ENCODE measurements at regions not wholly inside any gene's neighbourhood (a gene's known extent, or its start where the extent isn't known, plus 50 kb on each side); places are given as distances from the start of the nearest gene placed in this dataset.
"Not testable (repeated sequence)": the region's sequence is repeated elsewhere in the genome, so short reads cannot be mapped to it uniquely, and the experiment has no call there.

- Mint-ChIP-seq H3K27ac (peak overlapping the region; percentile 54), H3K27me3 (ENCODE audit: insufficient read depth) (no peaks in the 10 kb centered on the region), H3K4me3 (no peak overlapping the region), H3K36me3 (ENCODE audit: low read depth) (peaks cover 8% of the 10 kb centered on the region), H3K9me3 (peaks cover 19% of the 10 kb centered on the region), H3K4me1 (peaks cover 35% of the 10 kb centered on the region)
- TF ChIP-seq CTCF (conservative IDR thresholded peaks at IDR 0.05) = peak; percentile 80
- no peak overlapping the region for H3K4me3 ChIP-seq (ENCODE audit: low read length)
- DNase-seq = peak; percentile 82
- WGBS, 2 experiments (ENCODE audit: insufficient coverage in 1 of 2, insufficient read length in 1 of 2) = 79 to 86% methylated on average over 1 to 4 of the region's 4 CpGs
- no peak overlapping the region for H3K27ac ChIP-seq (ENCODE audit: low read depth, low read length)
- peaks cover 3% of the 10 kb centered on the region for H3K4me1 ChIP-seq (ENCODE audit: control insufficient read depth, insufficient read depth, low read length)
- H3K27me3 ChIP-seq (ENCODE audit: control insufficient read depth, insufficient read depth, low read length, poor library complexity, severe bottlenecking) = no peaks in the 10 kb centered on the region
- no peak overlapping the region for H3K9ac ChIP-seq (ENCODE audit: extremely low read depth, low read length, poor library complexity, severe bottlenecking)
- H3K36me3 ChIP-seq (ENCODE audit: control insufficient read depth, insufficient read depth, low read length) = no peaks in the 10 kb centered on the region
- peaks cover 7% of the 10 kb centered on the region for H3K9me3 ChIP-seq (ENCODE audit: control insufficient read depth, low read length)
Measured at GRCh38 chr10:64115908-64116643, 594.9 kb downstream of the REEP3 start.

GRCh38 chr10:64116707-64117106 lies 595.5 kb downstream of the REEP3 start:
- Mint-ChIP-seq H3K27me3 (ENCODE audit: insufficient read depth) (no peaks in the 10 kb centered on the region), H3K27ac (peak overlapping the region; percentile 54), H3K9me3 (peaks cover 22% of the 10 kb centered on the region), H3K4me3 (no peak overlapping the region), H3K36me3 (ENCODE audit: low read depth) (peaks cover 8% of the 10 kb centered on the region), H3K4me1 (peaks cover 35% of the 10 kb centered on the region)
- Histone ChIP-seq H3K27me3 (ENCODE audit: control insufficient read depth, insufficient read depth, low read length, poor library complexity, severe bottlenecking) (no peaks in the 10 kb centered on the region), H3K9me3 (ENCODE audit: control insufficient read depth, low read length) (peaks cover 7% of the 10 kb centered on the region), H3K9ac (ENCODE audit: extremely low read depth, low read length, poor library complexity, severe bottlenecking) (no peak overlapping the region), H3K27ac (ENCODE audit: low read depth, low read length) (no peak overlapping the region), H3K4me3 (ENCODE audit: low read length) (no peak overlapping the region), H3K36me3 (ENCODE audit: control insufficient read depth, insufficient read depth, low read length) (no peaks in the 10 kb centered on the region), H3K4me1 (ENCODE audit: control insufficient read depth, insufficient read depth, low read length) (peaks cover 3% of the 10 kb centered on the region)
- no peak for TF ChIP-seq CTCF (conservative IDR thresholded peaks at IDR 0.05)
- 67 to 78% methylated on average over 1 of the region's 1 CpG for WGBS, 2 experiments (ENCODE audit: insufficient coverage in 1 of 2, insufficient read length in 1 of 2)
- peak; percentile 43 for DNase-seq

- H3K4me1 Mint-ChIP-seq = peaks cover 30% of the 10 kb centered on the region
- DNase-seq = no peak
- H3K4me3 Mint-ChIP-seq = no peak overlapping the region
- H3K27ac Mint-ChIP-seq = no peak overlapping the region
- peaks cover 8% of the 10 kb centered on the region for H3K36me3 Mint-ChIP-seq (ENCODE audit: low read depth)
- H3K9me3 ChIP-seq (ENCODE audit: control insufficient read depth, low read length) = peaks cover 7% of the 10 kb centered on the region
- WGBS, 2 experiments (ENCODE audit: insufficient coverage in 1 of 2, insufficient read length in 1 of 2) = 88 to 97% methylated on average over 2 of the region's 2 CpGs
- no peak overlapping the region for H3K9ac ChIP-seq (ENCODE audit: extremely low read depth, low read length, poor library complexity, severe bottlenecking)
- H3K27me3 ChIP-seq (ENCODE audit: control insufficient read depth, insufficient read depth, low read length, poor library complexity, severe bottlenecking) = no peaks in the 10 kb centered on the region
- no peak for TF ChIP-seq CTCF (conservative IDR thresholded peaks at IDR 0.05)
- no peaks in the 10 kb centered on the region for H3K36me3 ChIP-seq (ENCODE audit: control insufficient read depth, insufficient read depth, low read length)
- no peak overlapping the region for H3K27ac ChIP-seq (ENCODE audit: low read depth, low read length)
- peaks cover 29% of the 10 kb centered on the region for H3K9me3 Mint-ChIP-seq
- no peaks in the 10 kb centered on the region for H3K27me3 Mint-ChIP-seq (ENCODE audit: insufficient read depth)
- H3K4me1 ChIP-seq (ENCODE audit: control insufficient read depth, insufficient read depth, low read length) = peaks cover 3% of the 10 kb centered on the region
- no peak overlapping the region for H3K4me3 ChIP-seq (ENCODE audit: low read length)
Measured at GRCh38 chr10:64118736-64119135, 597.5 kb downstream of the REEP3 start.

- not testable (repeated sequence) for H3K27me3 Mint-ChIP-seq (ENCODE audit: insufficient read depth); H3K36me3 Mint-ChIP-seq (ENCODE audit: low read depth); H3K27ac Mint-ChIP-seq; DNase-seq; H3K36me3 ChIP-seq (ENCODE audit: control insufficient read depth, insufficient read depth, low read length); H3K9me3 ChIP-seq (ENCODE audit: control insufficient read depth, low read length); H3K27me3 ChIP-seq (ENCODE audit: control insufficient read depth, insufficient read depth, low read length, poor library complexity, severe bottlenecking); H3K4me3 Mint-ChIP-seq; H3K9ac ChIP-seq (ENCODE audit: extremely low read depth, low read length, poor library complexity, severe bottlenecking); H3K4me1 ChIP-seq (ENCODE audit: control insufficient read depth, insufficient read depth, low read length); H3K27ac ChIP-seq (ENCODE audit: low read depth, low read length)
- Mint-ChIP-seq H3K4me1 (peaks cover 18% of the 10 kb centered on the region), H3K9me3 (peaks cover 31% of the 10 kb centered on the region)
- 89 to 98% methylated on average over 5 to 21 of the region's 23 CpGs for WGBS, 2 experiments (ENCODE audit: insufficient coverage in 1 of 2, insufficient read length in 1 of 2)
- peak overlapping the region; percentile 13 for H3K4me3 ChIP-seq (ENCODE audit: low read length)
Measured at GRCh38 chr10:64120301-64120980, 599.2 kb downstream of the REEP3 start.
